Upper lobe of left lung (tissue), 6 donors: ENCODE measurements at regions not wholly inside any gene's neighbourhood (a gene's known extent, or its start where the extent isn't known, plus 50 kb on each side); places are given as distances from the start of the nearest gene placed in this dataset.

ENCODE experiments used
- ATAC-seq, 2 donors: fragments of 200-7000 bp; cut with Tn5 transposase; one replicate each; pipeline ENCODE4 v1.9.1; 2022; ENCODE audit warnings: mild to moderate bottlenecking in 2 of 2, moderate library complexity in 2 of 2; ENCODE audit not compliant: low FRiP score in 2 of 2
- DNase-seq, 2 donors: peaks; one replicate each; pipeline ENCODE4 v3.0.0-alpha.2; 2019 to 2020
- H3K27ac ChIP-seq, 4 donors: fragments of 200-600 bp; sonication (generic); one replicate each; pipeline ENCODE4 v1.5.1; 2016 to 2019
- H3K27me3 ChIP-seq, 4 donors: fragments of 200-600 bp; sonication (generic); one replicate each; pipeline ENCODE4 v1.5.1; 2017 to 2019
- H3K36me3 ChIP-seq, 4 donors: fragments of 200-600 bp; sonication (generic); one replicate each; pipeline ENCODE4 v1.5.1; 2016 to 2019
- H3K4me1 ChIP-seq, 4 donors: fragments of 200-600 bp; sonication (generic); one replicate each; pipeline ENCODE4 v1.5.1; 2018 to 2019
- H3K4me3 ChIP-seq, 4 donors: fragments of 200-600 bp; sonication (generic); one replicate each; pipeline ENCODE4 v1.5.1; 2017 to 2019; ENCODE audit warnings: mild to moderate bottlenecking in 2 of 4, moderate library complexity in 1 of 4
- H3K9me3 ChIP-seq, 4 donors: fragments of 200-600 bp; sonication (generic); one replicate each; pipeline ENCODE4 v1.5.1; 2018 to 2019
- CTCF ChIP-seq, 6 experiments: fragments of 450-650 bp in 4 of 6; fragments of 200-600 bp in 2 of 6; sonication (generic) in 2 of 6; IDR thresholded peaks; one replicate each; pipeline ENCODE4 v1.5.1; 2016 to 2019; ENCODE audit warnings: antibody characterized with exemption in 6 of 6
- EP300 ChIP-seq, 4 donors: sonication (generic); formaldehyde crosslinking; IDR thresholded peaks; one replicate each; pipeline ENCODE4 v1.5.1; 2017; ENCODE audit warnings: antibody characterized with exemption in 4 of 4, control low read depth in 2 of 4
- POLR2A ChIP-seq, 4 donors: fragments of 450-650 bp; IDR thresholded peaks; one replicate each; pipeline ENCODE4 v1.5.1; 2016 to 2017; ENCODE audit warnings: antibody characterized with exemption in 4 of 4, mild to moderate bottlenecking in 2 of 4
- POLR2AphosphoS5 ChIP-seq, 2 donors: sonication (generic); formaldehyde crosslinking; IDR thresholded peaks; one replicate each; pipeline ENCODE4 v1.5.1; 2017; ENCODE audit warnings: antibody characterized with exemption in 2 of 2
- WGBS, 2 donors: methylation state at CpG; one replicate each; pipeline ENCODE4 v1.1.5; 2017 to 2018; 5-methylcytosine and 5-hydroxymethylcytosine counted together
- donor health status: DM: no; HTN: no; CAD: no; lungs with moderate emphysema.
- donor health status: DM: no; HTN: yes; CAD: no; lungs with severe emphysema.

DNA sequence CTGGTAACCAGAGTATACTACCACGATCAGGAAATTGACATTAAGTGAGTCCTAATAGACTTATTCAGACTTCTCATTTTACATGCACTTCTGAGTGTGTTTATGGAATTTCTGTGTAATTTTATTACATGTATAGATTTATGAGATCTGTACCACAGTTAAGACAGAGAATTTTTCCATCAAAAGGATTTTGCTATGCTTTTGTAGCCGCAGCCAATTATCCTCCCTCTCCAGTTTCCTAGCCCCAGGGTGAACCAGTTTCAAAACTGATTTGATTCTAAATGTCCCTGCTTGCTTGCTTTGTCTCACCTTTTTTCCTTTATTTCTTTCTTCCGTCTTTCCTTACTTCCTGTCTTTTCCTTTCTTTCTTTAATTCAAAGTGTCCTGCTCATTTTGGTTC lies 661.2 kb upstream of the BCHE start:
- TF ChIP-seq EP300 (IDR thresholded peaks at IDR 0.05) (no peak), POLR2AphosphoS5 (IDR thresholded peaks at IDR 0.05) (no peak)
- Histone ChIP-seq H3K36me3 (no peaks in the 10 kb centered on the region), H3K4me3 (no peak overlapping the region), H3K27ac (no peak overlapping the region), H3K27me3 (no peaks in the 10 kb centered on the region), H3K4me1 (no peaks in the 10 kb centered on the region), H3K9me3 (no peaks in the 10 kb centered on the region)
- no peak for DNase-seq
- 75% methylated on average over 3 of the region's 3 CpGs for WGBS, 2 donors
- ATAC-seq, result no peak

DNA sequence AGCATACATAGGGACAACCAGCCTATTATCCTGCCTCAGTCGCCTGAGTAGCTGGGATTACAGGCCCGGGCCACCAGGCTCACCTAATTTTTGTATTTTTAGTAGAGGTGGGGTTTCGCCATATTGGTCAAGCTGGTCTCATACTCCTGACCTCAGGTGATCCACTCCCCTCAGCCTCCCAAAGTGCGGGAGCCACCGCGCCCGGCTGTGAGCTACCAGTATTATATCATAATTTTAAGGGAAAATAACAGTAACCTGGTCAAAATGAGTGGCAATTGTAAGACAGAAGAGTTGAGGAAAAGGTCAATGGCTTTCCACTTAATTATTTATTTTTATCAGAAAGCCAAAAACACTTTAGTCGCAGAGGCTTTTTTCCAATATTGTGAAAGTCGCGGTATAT lies 652.6 kb upstream of the BCHE start:
- H3K27me3 ChIP-seq, result no peaks in the 10 kb centered on the region
- WGBS, 2 donors, result 94 to 95% methylated on average over 10 of the region's 10 CpGs
- no peaks in the 10 kb centered on the region for H3K9me3 ChIP-seq
- ATAC-seq, result no peak
- no peaks in the 10 kb centered on the region for H3K36me3 ChIP-seq
- no peaks in the 10 kb centered on the region for H3K4me1 ChIP-seq
- no peak overlapping the region for H3K4me3 ChIP-seq
- TF ChIP-seq CTCF (IDR thresholded peaks at IDR 0.05) (no peak), POLR2AphosphoS5 (IDR thresholded peaks at IDR 0.05) (no peak), EP300 (IDR thresholded peaks at IDR 0.05) (no peak), POLR2A (IDR thresholded peaks at IDR 0.05) (no peak)
- peak in 1 of 2 donors; percentile 51 for DNase-seq
- no peak overlapping the region for H3K27ac ChIP-seq

- no peaks in the 10 kb centered on the region for H3K4me1 ChIP-seq
- no peaks in the 10 kb centered on the region for H3K9me3 ChIP-seq
- 92 to 95% methylated on average over 4 to 5 of the region's 5 CpGs for WGBS, 2 donors
- no peak overlapping the region for H3K4me3 ChIP-seq
- no peaks in the 10 kb centered on the region for H3K36me3 ChIP-seq
- TF ChIP-seq POLR2AphosphoS5 (IDR thresholded peaks at IDR 0.05), result no peak
- no peak for TF ChIP-seq EP300 (IDR thresholded peaks at IDR 0.05)
- TF ChIP-seq CTCF (IDR thresholded peaks at IDR 0.05), result no peak
- TF ChIP-seq POLR2A (IDR thresholded peaks at IDR 0.05), result no peak
- no peak overlapping the region for H3K27ac ChIP-seq
- no peaks in the 10 kb centered on the region for H3K27me3 ChIP-seq
- ATAC-seq (peak; percentile 32 to 49), DNase-seq (peak in 1 of 2 donors; percentile 13)
Observed at GRCh38 chr3:166488977-166489672, 651.9 kb upstream of the BCHE start.

DNA sequence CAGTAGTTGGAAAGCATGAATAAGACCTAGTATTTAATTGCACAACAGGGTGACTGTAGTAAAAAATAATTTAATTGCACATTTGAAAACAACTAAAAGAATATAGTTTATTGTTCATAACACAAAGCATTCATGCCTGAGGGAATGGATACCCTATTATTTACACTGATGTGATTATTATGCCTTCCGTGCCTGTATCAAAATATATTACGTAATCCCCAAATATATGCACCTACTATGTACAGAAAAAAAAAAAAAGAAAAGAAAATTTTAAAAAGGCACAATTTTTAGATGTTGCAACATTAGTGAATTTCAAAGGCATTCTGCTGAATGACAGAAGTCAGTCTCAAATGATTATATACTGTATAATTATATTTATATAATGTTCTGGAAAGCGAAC lies 647.2 kb upstream of the BCHE start:
- Histone ChIP-seq H3K9me3 (no peaks in the 10 kb centered on the region), H3K27me3 (no peaks in the 10 kb centered on the region), H3K27ac (no peak overlapping the region), H3K4me1 (no peaks in the 10 kb centered on the region), H3K4me3 (no peak overlapping the region), H3K36me3 (no peaks in the 10 kb centered on the region)
- no peak for ATAC-seq
- DNase-seq, result no peak
- TF ChIP-seq CTCF (IDR thresholded peaks at IDR 0.05) (no peak), POLR2A (IDR thresholded peaks at IDR 0.05) (no peak)
- 85 to 87% methylated on average over 3 of the region's 3 CpGs for WGBS, 2 donors

GRCh38 chr3:166481340-166481739 lies 644.1 kb upstream of the BCHE start:
- peaks cover 0 to 5% (median 0%) of the 10 kb centered on the region in 4 donors for H3K9me3 ChIP-seq
- ATAC-seq (no peak), DNase-seq (no peak)
- H3K36me3 ChIP-seq, result no peaks in the 10 kb centered on the region
- TF ChIP-seq CTCF (IDR thresholded peaks at IDR 0.05), result no peak
- no peak for TF ChIP-seq EP300 (IDR thresholded peaks at IDR 0.05)
- no peak for TF ChIP-seq POLR2A (IDR thresholded peaks at IDR 0.05)
- no peak for TF ChIP-seq POLR2AphosphoS5 (IDR thresholded peaks at IDR 0.05)
- no peak overlapping the region for H3K27ac ChIP-seq
- no peak overlapping the region for H3K4me3 ChIP-seq
- no peaks in the 10 kb centered on the region for H3K4me1 ChIP-seq
- H3K27me3 ChIP-seq, result no peaks in the 10 kb centered on the region
